ENCODE measurements at regions not wholly inside any gene's neighbourhood (a gene's known extent, or its start where the extent isn't known, plus 50 kb on each side); places are given as distances from the start of the nearest gene placed in this dataset.
"Not testable (repeated sequence)": the region's sequence is repeated elsewhere in the genome, so short reads cannot be mapped to it uniquely, and the experiment has no call there.

GRCh38 chr4:28444886-28445496 lies 1584.3 kb downstream of the STIM2 start:
- Mint-ChIP-seq H3K27me3 (no peaks in the 10 kb centered on the region), H3K36me3 (no peaks in the 10 kb centered on the region), H3K4me3 (no peak overlapping the region), H3K4me1 (no peaks in the 10 kb centered on the region), H3K9me3 (peaks cover 17% of the 10 kb centered on the region), H3K27ac (no peak overlapping the region)

DNA sequence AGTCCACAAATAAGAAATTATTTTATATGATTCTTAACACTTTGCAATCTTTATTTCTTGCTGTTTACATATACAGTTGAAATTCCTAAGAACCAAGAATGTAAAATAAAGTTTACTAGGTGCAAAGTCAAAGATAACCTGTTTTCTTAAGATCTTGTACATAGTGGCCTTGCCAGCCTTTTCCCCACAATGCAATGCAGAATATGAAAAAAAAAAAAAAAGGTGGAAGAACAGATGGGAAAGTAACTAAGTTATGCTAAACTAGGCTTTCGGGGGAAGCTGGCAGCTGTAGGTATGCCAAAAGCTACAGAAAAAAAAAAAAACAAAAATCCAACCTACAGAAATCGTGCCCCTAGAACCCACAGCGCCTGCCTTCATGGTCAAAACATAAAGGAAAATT lies 1588.4 kb downstream of the STIM2 start:
- Mint-ChIP-seq H3K27ac (no peak overlapping the region), H3K4me1 (no peaks in the 10 kb centered on the region), H3K4me3 (no peak overlapping the region), H3K27me3 (no peaks in the 10 kb centered on the region), H3K9me3 (peaks cover 10% of the 10 kb centered on the region), H3K36me3 (no peaks in the 10 kb centered on the region)

GRCh38 chr4:28451346-28451745 lies 1590.7 kb downstream of the STIM2 start:
- H3K36me3 Mint-ChIP-seq = no peaks in the 10 kb centered on the region
- no peaks in the 10 kb centered on the region for H3K4me1 Mint-ChIP-seq
- no peak overlapping the region for H3K27ac Mint-ChIP-seq
- no peak overlapping the region for H3K4me3 Mint-ChIP-seq
- peaks cover 11% of the 10 kb centered on the region for H3K9me3 Mint-ChIP-seq
- H3K27me3 Mint-ChIP-seq = no peaks in the 10 kb centered on the region

- Mint-ChIP-seq H3K36me3 (no peaks in the 10 kb centered on the region), H3K4me1 (no peaks in the 10 kb centered on the region), H3K27ac (no peak overlapping the region), H3K9me3 (no peaks in the 10 kb centered on the region), H3K4me3 (no peak overlapping the region), H3K27me3 (no peaks in the 10 kb centered on the region)
Observed at GRCh38 chr4:28462766-28463700, 1602.4 kb downstream of the STIM2 start.

DNA sequence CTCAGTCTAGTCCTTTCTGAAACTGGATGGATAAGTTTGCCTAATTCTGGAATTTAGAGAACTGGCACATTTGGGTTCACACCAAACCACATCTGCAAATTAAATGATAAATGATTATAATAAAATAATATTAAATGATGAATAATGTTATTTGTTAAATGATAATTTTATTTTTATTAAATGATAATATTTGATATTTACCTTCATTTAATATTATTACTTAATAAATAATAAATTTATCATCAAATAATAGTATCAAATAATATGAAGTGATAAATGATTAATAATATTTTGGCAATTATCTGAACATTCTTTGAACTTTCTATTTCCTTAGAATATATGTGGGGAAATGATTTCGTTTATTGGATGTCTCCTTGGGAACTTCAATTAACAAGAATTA lies 1604.2 kb downstream of the STIM2 start:
- no peaks in the 10 kb centered on the region for H3K4me1 Mint-ChIP-seq
- H3K4me3 Mint-ChIP-seq = no peak overlapping the region
- no peak overlapping the region for H3K27ac Mint-ChIP-seq
- no peaks in the 10 kb centered on the region for H3K27me3 Mint-ChIP-seq
- no peaks in the 10 kb centered on the region for H3K36me3 Mint-ChIP-seq
- no peaks in the 10 kb centered on the region for H3K9me3 Mint-ChIP-seq

DNA sequence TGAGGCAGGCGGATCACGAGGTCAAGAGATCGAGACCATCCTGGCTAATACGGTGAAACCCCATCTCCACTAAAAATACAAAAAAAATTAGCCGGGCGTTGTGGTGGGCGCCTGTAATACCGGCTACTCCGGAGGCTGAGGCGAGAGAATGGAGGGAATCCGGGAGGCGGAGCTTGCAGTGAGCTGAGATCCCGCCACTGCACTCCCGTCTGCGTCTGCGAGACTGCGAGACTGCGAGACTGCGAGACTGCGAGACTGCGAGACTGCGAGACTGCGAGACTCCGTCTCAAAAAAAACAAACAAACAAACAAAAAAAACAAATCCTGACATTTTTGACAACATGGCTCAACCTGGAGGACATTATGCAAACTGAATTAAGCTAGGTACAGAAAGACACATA lies 1606.2 kb downstream of the STIM2 start:
- not testable (repeated sequence) for H3K4me3 Mint-ChIP-seq, H3K4me1 Mint-ChIP-seq, H3K27me3 Mint-ChIP-seq, H3K36me3 Mint-ChIP-seq, H3K27ac Mint-ChIP-seq, H3K9me3 Mint-ChIP-seq

DNA sequence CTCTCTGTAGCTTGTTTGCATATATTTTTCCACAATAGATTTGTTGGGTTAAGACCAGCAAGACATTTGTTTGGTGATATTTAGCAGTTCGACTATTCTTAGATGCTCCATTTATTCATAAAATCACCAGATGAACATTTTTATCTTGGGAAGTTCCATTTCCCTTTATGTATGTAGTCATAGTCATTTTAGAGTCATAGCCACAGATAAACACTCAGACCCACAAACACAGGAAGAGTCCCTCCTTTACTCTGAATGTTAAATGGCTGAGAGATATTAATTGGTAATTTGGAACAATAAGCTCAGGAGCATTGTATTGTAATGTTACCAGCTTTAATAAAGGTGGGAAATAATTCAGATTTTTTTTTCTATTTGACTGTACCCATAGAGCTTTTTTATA lies 1608.7 kb downstream of the STIM2 start:
- H3K4me3 Mint-ChIP-seq = no peak overlapping the region
- H3K27me3 Mint-ChIP-seq = no peaks in the 10 kb centered on the region
- H3K9me3 Mint-ChIP-seq = no peaks in the 10 kb centered on the region
- H3K4me1 Mint-ChIP-seq = no peaks in the 10 kb centered on the region
- no peaks in the 10 kb centered on the region for H3K36me3 Mint-ChIP-seq
- H3K27ac Mint-ChIP-seq = no peak overlapping the region

DNA sequence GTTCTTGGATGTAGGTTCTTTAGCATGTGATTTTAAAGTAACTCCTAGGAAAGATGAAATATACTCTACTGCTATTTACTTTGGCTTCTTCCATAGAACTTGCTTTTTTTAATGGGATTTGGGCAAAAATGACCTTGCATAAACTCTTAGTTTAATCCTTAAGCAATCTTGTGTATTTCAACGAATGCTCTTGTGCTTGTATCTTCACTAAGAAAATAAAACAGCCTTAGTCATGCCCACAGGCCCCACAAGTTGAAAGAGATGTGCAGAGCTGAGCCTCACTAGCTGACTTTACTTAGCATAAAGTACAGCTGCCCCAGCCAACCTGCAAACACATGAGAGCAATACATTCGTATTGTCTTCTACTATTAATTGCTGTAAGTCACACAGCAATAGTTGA lies 1609.2 kb downstream of the STIM2 start:
- Mint-ChIP-seq H3K36me3 (no peaks in the 10 kb centered on the region), H3K27ac (no peak overlapping the region), H3K4me1 (no peaks in the 10 kb centered on the region), H3K4me3 (no peak overlapping the region), H3K27me3 (no peaks in the 10 kb centered on the region), H3K9me3 (no peaks in the 10 kb centered on the region)

- Mint-ChIP-seq H3K27me3 (no peaks in the 10 kb centered on the region), H3K4me1 (no peaks in the 10 kb centered on the region), H3K4me3 (no peak overlapping the region), H3K27ac (no peak overlapping the region), H3K9me3 (no peaks in the 10 kb centered on the region), H3K36me3 (no peaks in the 10 kb centered on the region)
Observed at GRCh38 chr4:28475381-28475780, 1614.7 kb downstream of the STIM2 start.

DNA sequence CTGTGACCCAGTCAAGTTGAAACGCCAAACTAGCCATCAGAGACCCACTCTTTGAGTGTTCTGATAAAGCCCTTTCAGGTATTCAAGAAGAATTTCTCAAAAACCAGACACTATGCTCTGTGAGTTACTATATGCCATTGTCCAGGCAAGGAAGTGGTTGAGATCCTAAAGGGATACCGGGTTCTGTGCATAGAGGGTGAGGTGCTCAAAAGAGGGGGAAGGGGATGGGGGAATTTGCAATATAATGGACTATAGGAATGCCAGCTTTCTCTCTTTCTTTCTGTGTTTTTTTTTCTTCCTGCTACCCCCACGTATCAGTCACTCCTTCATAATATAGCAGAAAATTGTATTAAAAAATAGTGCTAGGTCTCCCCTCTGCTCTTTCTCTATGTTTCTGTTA lies 1619.0 kb downstream of the STIM2 start:
- H3K4me1 Mint-ChIP-seq = no peaks in the 10 kb centered on the region
- no peaks in the 10 kb centered on the region for H3K27me3 Mint-ChIP-seq
- H3K9me3 Mint-ChIP-seq = no peaks in the 10 kb centered on the region
- H3K27ac Mint-ChIP-seq = no peak overlapping the region
- no peaks in the 10 kb centered on the region for H3K36me3 Mint-ChIP-seq
- H3K4me3 Mint-ChIP-seq = no peak overlapping the region

- Mint-ChIP-seq H3K4me1 (no peaks in the 10 kb centered on the region), H3K27ac (no peak overlapping the region), H3K27me3 (no peaks in the 10 kb centered on the region), H3K9me3 (no peaks in the 10 kb centered on the region), H3K4me3 (no peak overlapping the region), H3K36me3 (no peaks in the 10 kb centered on the region)
Observed at GRCh38 chr4:28481565-28481964, 1620.9 kb downstream of the STIM2 start.

DNA sequence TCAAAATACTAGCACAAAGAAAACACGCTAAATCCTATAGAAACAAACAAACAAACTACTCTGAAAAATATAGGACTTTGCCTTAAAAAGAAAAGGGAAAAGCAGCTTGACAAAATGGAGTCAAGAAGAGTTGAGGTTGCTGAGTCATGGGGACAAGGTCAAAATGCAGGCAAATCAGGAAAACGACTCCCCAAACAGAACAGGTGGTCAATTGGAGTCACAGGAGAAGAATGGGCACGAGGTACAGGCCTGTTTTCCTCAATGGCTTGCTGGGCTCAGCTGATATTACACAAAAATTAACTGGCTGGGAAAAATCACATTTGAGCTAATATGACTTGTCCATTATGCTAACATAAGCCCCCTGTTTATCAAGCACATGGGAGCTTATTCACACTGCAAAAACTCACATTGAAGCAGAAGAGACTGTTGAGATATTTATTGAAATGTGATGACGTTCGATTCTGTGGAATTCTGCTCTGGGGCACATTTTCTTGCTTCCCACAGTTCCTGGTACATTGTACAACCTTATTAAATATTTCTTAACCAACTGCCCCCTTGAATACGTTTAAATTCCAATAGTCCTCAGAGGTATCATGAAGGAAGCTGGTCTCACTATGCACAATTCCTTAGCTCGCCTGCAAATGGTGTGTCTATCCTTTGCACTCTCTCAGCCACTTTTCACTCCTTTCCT lies 1622.1 kb downstream of the STIM2 start:
- H3K9me3 Mint-ChIP-seq = peaks cover 7% of the 10 kb centered on the region
- H3K36me3 Mint-ChIP-seq = no peaks in the 10 kb centered on the region
- H3K27me3 Mint-ChIP-seq = no peaks in the 10 kb centered on the region
- no peaks in the 10 kb centered on the region for H3K4me1 Mint-ChIP-seq
- no peak overlapping the region for H3K27ac Mint-ChIP-seq
- no peak overlapping the region for H3K4me3 Mint-ChIP-seq

DNA sequence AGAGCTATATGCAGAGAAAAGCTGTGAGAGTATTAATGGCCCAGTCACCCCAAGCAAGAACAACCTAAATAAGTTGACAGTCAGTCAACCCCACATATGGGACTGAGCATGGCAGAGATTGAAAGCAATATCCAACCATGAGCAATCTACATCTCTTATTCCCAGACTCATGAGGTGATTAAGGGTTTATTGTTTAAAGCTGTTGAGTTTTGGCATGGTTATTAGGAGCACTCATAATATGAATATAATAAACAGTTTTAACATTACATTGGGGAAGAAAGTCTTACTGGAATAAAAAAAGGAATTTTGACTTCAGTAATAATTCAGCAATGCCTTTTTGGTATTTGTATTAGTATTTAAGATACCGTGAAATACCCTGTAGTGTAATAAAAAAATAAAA lies 1627.4 kb downstream of the STIM2 start:
- H3K27me3 Mint-ChIP-seq = no peaks in the 10 kb centered on the region
- H3K36me3 Mint-ChIP-seq = no peaks in the 10 kb centered on the region
- H3K27ac Mint-ChIP-seq = no peak overlapping the region
- H3K4me3 Mint-ChIP-seq = no peak overlapping the region
- H3K9me3 Mint-ChIP-seq = peaks cover 7% of the 10 kb centered on the region
- no peaks in the 10 kb centered on the region for H3K4me1 Mint-ChIP-seq

GRCh38 chr4:28490669-28491068 lies 1630.0 kb downstream of the STIM2 start:
- Mint-ChIP-seq H3K4me1 (no peaks in the 10 kb centered on the region), H3K27me3 (no peaks in the 10 kb centered on the region), H3K9me3 (peaks cover 7% of the 10 kb centered on the region), H3K4me3 (no peak overlapping the region), H3K36me3 (no peaks in the 10 kb centered on the region), H3K27ac (no peak overlapping the region)

GRCh38 chr4:28505064-28505463 lies 1644.4 kb downstream of the STIM2 start:
- H3K27me3 Mint-ChIP-seq = no peaks in the 10 kb centered on the region
- no peak overlapping the region for H3K27ac Mint-ChIP-seq
- no peak overlapping the region for H3K4me3 Mint-ChIP-seq
- no peaks in the 10 kb centered on the region for H3K4me1 Mint-ChIP-seq
- H3K9me3 Mint-ChIP-seq = no peaks in the 10 kb centered on the region
- H3K36me3 Mint-ChIP-seq = no peaks in the 10 kb centered on the region

DNA sequence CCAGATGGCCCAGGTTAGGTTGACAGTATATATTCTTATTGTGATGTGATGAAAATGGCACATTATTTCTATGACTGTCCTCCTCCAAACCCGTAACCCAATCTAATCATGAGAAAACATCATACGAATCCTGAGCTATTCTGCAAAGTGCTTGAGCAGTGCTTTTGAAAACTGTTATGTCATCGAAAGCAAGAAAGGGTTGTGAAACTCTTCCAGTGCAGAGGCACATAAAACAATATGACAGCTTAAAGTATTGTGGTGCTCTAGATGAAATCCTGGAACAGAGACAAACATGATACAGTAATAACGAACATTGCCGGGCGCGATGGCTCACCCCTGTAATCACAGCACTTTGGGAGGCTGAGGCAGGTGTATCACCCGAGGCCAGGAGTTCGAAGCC lies 1648.0 kb downstream of the STIM2 start:
- no peaks in the 10 kb centered on the region for H3K36me3 Mint-ChIP-seq
- H3K27me3 Mint-ChIP-seq = no peaks in the 10 kb centered on the region
- no peaks in the 10 kb centered on the region for H3K9me3 Mint-ChIP-seq
- no peak overlapping the region for H3K27ac Mint-ChIP-seq
- no peak overlapping the region for H3K4me3 Mint-ChIP-seq
- H3K4me1 Mint-ChIP-seq = no peaks in the 10 kb centered on the region

Measured in activated naive CD4-positive, alpha-beta T cell treated with anti-CD3 and anti-CD28 coated beads, Interleukin-2, amount 50 U/mL, for 24 hours (primary cell).